Nephron progenitor cell (in vitro differentiated cells): ENCODE measurements at regions not wholly inside any gene's neighbourhood (a gene's known extent, or its start where the extent isn't known, plus 50 kb on each side); places are given as distances from the start of the nearest gene placed in this dataset.

Experiments
- DNase-seq: peaks from one replicate; pipeline ENCODE4 v3.0.0; 2021
- H3K27ac Mint-ChIP-seq: 2 replicates; pipeline ENCODE4 v1.8.0; 2021; ENCODE audit warnings: mild to moderate bottlenecking, moderate library complexity, mixed read lengths
- H3K27me3 Mint-ChIP-seq: 2 replicates; pipeline ENCODE4 v1.8.0; 2021; ENCODE audit warnings: mild to moderate bottlenecking, low read depth, mixed read lengths; ENCODE audit not compliant: poor library complexity
- H3K36me3 Mint-ChIP-seq: 2 replicates; pipeline ENCODE4 v1.8.0; 2021; ENCODE audit warnings: low read depth, mixed read lengths
- H3K4me1 Mint-ChIP-seq: 2 replicates; pipeline ENCODE4 v1.8.0; 2021; ENCODE audit warnings: mixed read lengths
- H3K4me3 Mint-ChIP-seq: 2 replicates; pipeline ENCODE4 v1.8.0; 2021; ENCODE audit warnings: mild to moderate bottlenecking, moderate library complexity, mixed read lengths
- H3K9me3 Mint-ChIP-seq: 2 replicates; pipeline ENCODE4 v1.8.0; 2021; ENCODE audit warnings: mild to moderate bottlenecking, moderate library complexity, mixed read lengths
- CTCF ChIP-seq: fragments of 200-600 bp; sonication (generic); IDR thresholded peaks from 2 replicates; pipeline ENCODE4 v1.5.0; 2021; ENCODE audit warnings: antibody characterized with exemption

- no peaks in the 10 kb centered on the region for H3K36me3 Mint-ChIP-seq
- DNase-seq = no peak
- TF ChIP-seq CTCF = no peak
- H3K4me1 Mint-ChIP-seq = no peaks in the 10 kb centered on the region
- no peak overlapping the region for H3K27ac Mint-ChIP-seq
- no peak overlapping the region for H3K4me3 Mint-ChIP-seq
- H3K9me3 Mint-ChIP-seq = no peaks in the 10 kb centered on the region
- no peaks in the 10 kb centered on the region for H3K27me3 Mint-ChIP-seq
Observed at GRCh38 chr18:40678318-40678717, 1276.7 kb upstream of the PIK3C3 start.

- Mint-ChIP-seq H3K4me3 (no peak overlapping the region), H3K27ac (no peak overlapping the region), H3K27me3 (no peaks in the 10 kb centered on the region), H3K4me1 (no peaks in the 10 kb centered on the region), H3K9me3 (no peaks in the 10 kb centered on the region), H3K36me3 (no peaks in the 10 kb centered on the region)
- no peak for DNase-seq
- no peak for TF ChIP-seq CTCF
Observed at GRCh38 chr18:40676668-40677067, 1278.4 kb upstream of the PIK3C3 start.

GRCh38 chr18:40673150-40673549 lies 1281.9 kb upstream of the PIK3C3 start:
- Mint-ChIP-seq H3K27me3 (no peaks in the 10 kb centered on the region), H3K27ac (no peak overlapping the region), H3K36me3 (no peaks in the 10 kb centered on the region), H3K4me1 (peaks cover 8% of the 10 kb centered on the region), H3K9me3 (no peaks in the 10 kb centered on the region), H3K4me3 (no peak overlapping the region)
- no peak for TF ChIP-seq CTCF
- DNase-seq = no peak

- no peak for DNase-seq
- no peak for TF ChIP-seq CTCF
Observed at GRCh38 chr18:40672590-40672989, 1282.4 kb upstream of the PIK3C3 start.

GRCh38 chr18:40670668-40671375 lies 1284.2 kb upstream of the PIK3C3 start:
- no peak overlapping the region for H3K4me3 Mint-ChIP-seq
- TF ChIP-seq CTCF = no peak
- peaks cover under 1% of the 10 kb centered on the region for H3K27me3 Mint-ChIP-seq
- H3K27ac Mint-ChIP-seq = no peak overlapping the region
- DNase-seq = no peak
- no peaks in the 10 kb centered on the region for H3K36me3 Mint-ChIP-seq
- H3K4me1 Mint-ChIP-seq = peaks cover 8% of the 10 kb centered on the region
- no peaks in the 10 kb centered on the region for H3K9me3 Mint-ChIP-seq

More at GRCh38 chr18:40672590-40672989, 1282.4 kb upstream of the PIK3C3 start:
- no peak overlapping the region for H3K4me3 Mint-ChIP-seq
- H3K4me1 Mint-ChIP-seq = peaks cover 8% of the 10 kb centered on the region
- no peaks in the 10 kb centered on the region for H3K36me3 Mint-ChIP-seq
- H3K27ac Mint-ChIP-seq = no peak overlapping the region
- no peaks in the 10 kb centered on the region for H3K27me3 Mint-ChIP-seq
- no peaks in the 10 kb centered on the region for H3K9me3 Mint-ChIP-seq

GRCh38 chr18:40662898-40663437 lies 1292.1 kb upstream of the PIK3C3 start:
- no peak for DNase-seq
- H3K9me3 Mint-ChIP-seq = peaks cover 16% of the 10 kb centered on the region
- H3K27ac Mint-ChIP-seq = no peak overlapping the region
- H3K4me3 Mint-ChIP-seq = no peak overlapping the region
- H3K36me3 Mint-ChIP-seq = no peaks in the 10 kb centered on the region
- no peak for TF ChIP-seq CTCF
- no peaks in the 10 kb centered on the region for H3K4me1 Mint-ChIP-seq
- H3K27me3 Mint-ChIP-seq = peaks cover 3% of the 10 kb centered on the region
